Fibroblast of villous mesenchyme (primary cell): ENCODE measurements at regions not wholly inside any gene's neighbourhood (a gene's known extent, or its start where the extent isn't known, plus 50 kb on each side); places are given as distances from the start of the nearest gene placed in this dataset.

ENCODE experiments used
- DNase-seq: peaks from one replicate; pipeline ENCODE4 v3.0.0-alpha.2; 2010; ENCODE audit warnings: low read depth
- H3K4me3 ChIP-seq: 2 replicates; pipeline ENCODE4 v1.5.1; 2011; ENCODE audit warnings: low read depth, mild to moderate bottlenecking, low read length
- CTCF ChIP-seq: IDR thresholded peaks from 2 replicates; pipeline ENCODE4 v1.5.1; 2012; ENCODE audit warnings: low read depth, mild to moderate bottlenecking, low read length; ENCODE audit not compliant: insufficient read depth

- no peak overlapping the region for H3K4me3 ChIP-seq
- TF ChIP-seq CTCF = no peak
- no peak for DNase-seq
These were observed 56.3 kb upstream of the NFASC start for GRCh38 chr1:204814166-204814884.

GRCh38 chr1:204817341-204817740 lies 53.3 kb upstream of the NFASC start:
- TF ChIP-seq CTCF = no peak
- no peak overlapping the region for H3K4me3 ChIP-seq
- DNase-seq = no peak

GRCh38 chr1:204818998-204819397 lies 51.7 kb upstream of the NFASC start:
- TF ChIP-seq CTCF = no peak
- no peak for DNase-seq
- H3K4me3 ChIP-seq = no peak overlapping the region

GRCh38 chr1:204819495-204819894 lies 51.2 kb upstream of the NFASC start:
- no peak overlapping the region for H3K4me3 ChIP-seq
- DNase-seq = no peak
- TF ChIP-seq CTCF = no peak
